ENCODE measurements at regions not wholly inside any gene's neighbourhood (a gene's known extent, or its start where the extent isn't known, plus 50 kb on each side); places are given as distances from the start of the nearest gene placed in this dataset.

DNA sequence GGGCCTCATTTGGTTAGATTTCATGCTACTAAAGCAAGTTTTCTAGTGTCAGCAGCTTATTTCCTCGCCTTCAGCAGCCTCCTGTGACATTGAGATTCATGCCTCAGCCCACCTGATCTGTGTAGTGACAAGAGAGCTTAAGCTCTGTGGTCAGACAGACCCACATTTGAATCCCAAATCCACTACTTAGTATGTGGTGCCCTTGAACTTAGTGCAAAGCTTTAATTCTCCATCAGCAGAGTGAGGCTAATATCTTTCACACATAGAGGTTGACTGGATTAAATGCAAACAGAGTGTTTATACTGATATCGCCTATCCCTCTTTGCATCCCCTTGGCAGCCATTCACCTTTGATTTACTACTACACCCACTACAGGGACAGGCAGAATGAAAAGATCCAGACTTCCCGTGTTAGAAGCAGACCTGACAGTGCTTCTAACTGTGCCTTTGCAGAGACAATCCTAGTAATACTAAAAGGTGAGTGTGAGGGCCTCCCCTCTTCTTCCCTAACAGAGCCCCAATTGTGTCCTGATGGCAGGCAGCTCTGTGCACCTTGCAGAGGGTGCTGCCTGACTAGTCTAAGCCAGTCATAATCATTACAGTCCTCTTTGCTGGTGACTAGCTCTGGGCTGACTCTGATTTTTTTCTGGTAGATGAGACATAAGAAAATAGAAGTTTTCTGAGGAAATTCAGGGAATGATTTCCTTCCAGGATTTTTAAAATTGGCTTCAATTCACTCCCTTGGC is 264.0 kb downstream of the CTH start:
- Histone ChIP-seq H4K91ac (ENCODE audit: insufficient read length, low read depth, low read length) (no peak overlapping the region), H3K23ac (ENCODE audit: insufficient read length, low read depth, low read length) (no peak overlapping the region), H4K8ac (replicated peaks; ENCODE audit: insufficient read length, low read depth, low read length) (no peak overlapping the region), H3K4me1 (ENCODE audit: insufficient read depth, low read length) (peaks cover 5% of the 10 kb centered on the region; the same call in 1 of the 2 replicates), H2BK20ac (ENCODE audit: low read depth, low read length, poor library complexity, severe bottlenecking) (no peak overlapping the region), H2BK12ac (ENCODE audit: insufficient read length, low read depth, low read length) (no peak overlapping the region), H3K14ac (ENCODE audit: insufficient read depth, low read length) (no peak overlapping the region), H3K9ac (ENCODE audit: extremely low read depth, insufficient read length, low read length) (no peak overlapping the region), H2AFZ (ENCODE audit: low read length) (no peak overlapping the region), H3K9me3 (ENCODE audit: control insufficient read depth, low read depth, low read length) (no peaks in the 10 kb centered on the region), H3K79me2 (ENCODE audit: insufficient read depth, low read length) (no peaks in the 10 kb centered on the region), H3T11ph (ENCODE audit: low read length) (no peak overlapping the region), H3K27ac (ENCODE audit: insufficient read length, low read depth, low read length) (no peak overlapping the region), H3K27me3 (ENCODE audit: insufficient read depth, low read length) (no peaks in the 10 kb centered on the region), H3K79me1 (ENCODE audit: insufficient read depth, low read depth, low read length, poor library complexity, severe bottlenecking) (no peaks in the 10 kb centered on the region), H3K18ac (ENCODE audit: insufficient read length, low read depth, low read length) (no peak overlapping the region), H2AK5ac (ENCODE audit: insufficient read length, low read length) (no peak overlapping the region), H3K23me2 (ENCODE audit: insufficient read length, low read depth, low read length, poor library complexity, severe bottlenecking) (no peaks in the 10 kb centered on the region), H3K56ac (ENCODE audit: insufficient read length, low read depth, low read length) (no peak overlapping the region), H3K4ac (ENCODE audit: low read depth, low read length) (no peak overlapping the region), H3K4me2 (ENCODE audit: insufficient read depth, insufficient read length, low read length) (peak overlapping the region; percentile 17), H4K20me1 (ENCODE audit: control insufficient read depth, insufficient read depth, insufficient read length) (no peaks in the 10 kb centered on the region), H2BK120ac (ENCODE audit: low read depth, low read length, poor library complexity, severe bottlenecking) (no peak overlapping the region), H2BK15ac (ENCODE audit: low read depth, low read length) (no peak overlapping the region), H2BK5ac (ENCODE audit: insufficient read length, low read length) (no peak overlapping the region), H4K5ac (ENCODE audit: insufficient read length, low read depth, low read length) (no peak overlapping the region)
- no peaks in the 10 kb centered on the region for H3K27me3 Mint-ChIP-seq (ENCODE audit: low read depth)
- peak overlapping the region; percentile 61 to 85 (median 64) for H3K27ac Mint-ChIP-seq
- no peak for DNase-seq
- peaks cover 19 to 30% of the 10 kb centered on the region in 2 experiments for H3K4me1 Mint-ChIP-seq
- no peak overlapping the region for H3K4me3 Mint-ChIP-seq
- no peaks in the 10 kb centered on the region for H3K9me3 Mint-ChIP-seq
- no CpG with 5 or more reads among the region's 3 CpGs for WGBS (ENCODE audit: extremely low coverage, insufficient read length, low lambda C conversion rate)
- TF ChIP-seq, protein P1, sequence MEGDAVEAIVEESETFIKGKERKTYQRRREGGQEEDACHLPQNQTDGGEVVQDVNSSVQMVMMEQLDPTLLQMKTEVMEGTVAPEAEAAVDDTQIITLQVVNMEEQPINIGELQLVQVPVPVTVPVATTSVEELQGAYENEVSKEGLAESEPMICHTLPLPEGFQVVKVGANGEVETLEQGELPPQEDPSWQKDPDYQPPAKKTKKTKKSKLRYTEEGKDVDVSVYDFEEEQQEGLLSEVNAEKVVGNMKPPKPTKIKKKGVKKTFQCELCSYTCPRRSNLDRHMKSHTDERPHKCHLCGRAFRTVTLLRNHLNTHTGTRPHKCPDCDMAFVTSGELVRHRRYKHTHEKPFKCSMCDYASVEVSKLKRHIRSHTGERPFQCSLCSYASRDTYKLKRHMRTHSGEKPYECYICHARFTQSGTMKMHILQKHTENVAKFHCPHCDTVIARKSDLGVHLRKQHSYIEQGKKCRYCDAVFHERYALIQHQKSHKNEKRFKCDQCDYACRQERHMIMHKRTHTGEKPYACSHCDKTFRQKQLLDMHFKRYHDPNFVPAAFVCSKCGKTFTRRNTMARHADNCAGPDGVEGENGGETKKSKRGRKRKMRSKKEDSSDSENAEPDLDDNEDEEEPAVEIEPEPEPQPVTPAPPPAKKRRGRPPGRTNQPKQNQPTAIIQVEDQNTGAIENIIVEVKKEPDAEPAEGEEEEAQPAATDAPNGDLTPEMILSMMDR (conservative IDR thresholded peaks at IDR 0.05): no peak
- H3K36me3 Mint-ChIP-seq (ENCODE audit: insufficient read depth in 1 of 3, low read depth in 3 of 3): no peaks in the 10 kb centered on the region

Data from H9 (cell line).